ENCODE measurements at regions not wholly inside any gene's neighbourhood (a gene's known extent, or its start where the extent isn't known, plus 50 kb on each side); places are given as distances from the start of the nearest gene placed in this dataset.
"Not testable (repeated sequence)": the region's sequence is repeated elsewhere in the genome, so short reads cannot be mapped to it uniquely, and the experiment has no call there.

GRCh38 chr14:85319101-85319500 is 210.8 kb upstream of the FLRT2 start:
- no peak for DNase-seq (ENCODE audit: low read depth)

- DNase-seq (ENCODE audit: low read depth), result no peak
Observed at GRCh38 chr14:85319998-85320630, 209.8 kb upstream of the FLRT2 start.

- DNase-seq (ENCODE audit: low read depth), result no peak
Observed at GRCh38 chr14:85325134-85326017, 204.6 kb upstream of the FLRT2 start.

- no peak for DNase-seq (ENCODE audit: low read depth)
Observed at GRCh38 chr14:85332401-85332800, 197.5 kb upstream of the FLRT2 start.

- DNase-seq (ENCODE audit: low read depth), result no peak
Observed at GRCh38 chr14:85333313-85333712, 196.6 kb upstream of the FLRT2 start.

- no peak for DNase-seq (ENCODE audit: low read depth)
Observed at GRCh38 chr14:85333841-85334240, 196.1 kb upstream of the FLRT2 start.

GRCh38 chr14:85334316-85334715 is 195.6 kb upstream of the FLRT2 start:
- no peak for DNase-seq (ENCODE audit: low read depth)

GRCh38 chr14:85336257-85336656 is 193.7 kb upstream of the FLRT2 start:
- DNase-seq (ENCODE audit: low read depth), result no peak

GRCh38 chr14:85336817-85337216 is 193.1 kb upstream of the FLRT2 start:
- no peak for DNase-seq (ENCODE audit: low read depth)

GRCh38 chr14:85338895-85339294 is 191.0 kb upstream of the FLRT2 start:
- no peak for DNase-seq (ENCODE audit: low read depth)

- no peak for DNase-seq (ENCODE audit: low read depth)
Observed at GRCh38 chr14:85342858-85343607, 186.9 kb upstream of the FLRT2 start.

- DNase-seq (ENCODE audit: low read depth), result no peak
Observed at GRCh38 chr14:85344171-85344570, 185.8 kb upstream of the FLRT2 start.

- no peak for DNase-seq (ENCODE audit: low read depth)
Observed at GRCh38 chr14:85344847-85345570, 184.9 kb upstream of the FLRT2 start.

GRCh38 chr14:85350667-85351066 is 179.3 kb upstream of the FLRT2 start:
- DNase-seq (ENCODE audit: low read depth), result no peak

- not testable (repeated sequence) for DNase-seq (ENCODE audit: low read depth)
Observed at GRCh38 chr14:85352588-85352987, 177.4 kb upstream of the FLRT2 start.

GRCh38 chr14:85357120-85357519 is 172.8 kb upstream of the FLRT2 start:
- DNase-seq (ENCODE audit: low read depth), result no peak

GRCh38 chr14:85358136-85358785 is 171.7 kb upstream of the FLRT2 start:
- no peak for DNase-seq (ENCODE audit: low read depth)

GRCh38 chr14:85359505-85359904 is 170.4 kb upstream of the FLRT2 start:
- no peak for DNase-seq (ENCODE audit: low read depth)

GRCh38 chr14:85363358-85363757 is 166.6 kb upstream of the FLRT2 start:
- DNase-seq (ENCODE audit: low read depth), result no peak

GRCh38 chr14:85366226-85366625 is 163.7 kb upstream of the FLRT2 start:
- DNase-seq (ENCODE audit: low read depth), result no peak

- no peak for DNase-seq (ENCODE audit: low read depth)
Observed at GRCh38 chr14:85380881-85381280, 149.1 kb upstream of the FLRT2 start.

- DNase-seq (ENCODE audit: low read depth), result no peak
Observed at GRCh38 chr14:85382341-85382740, 147.6 kb upstream of the FLRT2 start.

All from T follicular helper cell (primary cell).